D721Med (cell line): ENCODE measurements at regions not wholly inside any gene's neighbourhood (a gene's known extent, or its start where the extent isn't known, plus 50 kb on each side); places are given as distances from the start of the nearest gene placed in this dataset.

ENCODE experiments used
- DNase-seq: peaks from one replicate; pipeline ENCODE4 v3.0.0; 2011; ENCODE audit warnings: low spot score; ENCODE audit not compliant: insufficient read length
- FAIRE-seq: peaks from 2 replicates; lab custom pipeline; 2011; peaks lifted over from hg19 to GRCh38; lab: Jason Lieb, UNC
- CTCF ChIP-seq: IDR thresholded peaks from 2 replicates; pipeline ENCODE4 v1.5.1; 2012; ENCODE audit warnings: mild to moderate bottlenecking, control low read depth; ENCODE audit not compliant: insufficient read depth; ENCODE audit errors: missing control alignments

- TF ChIP-seq CTCF: no peak
- no peak for DNase-seq
- no peak for FAIRE-seq
Measured at GRCh38 chr4:180134091-180134866, 2108.9 kb upstream of the TENM3 start.

GRCh38 chr4:180141734-180142133 is 2101.5 kb upstream of the TENM3 start:
- FAIRE-seq: no peak
- no peak for TF ChIP-seq CTCF

GRCh38 chr4:180148737-180149136 is 2094.5 kb upstream of the TENM3 start:
- TF ChIP-seq CTCF: no peak
- FAIRE-seq: peak; percentile 56

More at GRCh38 chr4:180141734-180142133, 2101.5 kb upstream of the TENM3 start:
- DNase-seq: no peak

GRCh38 chr4:180150818-180151217 is 2092.4 kb upstream of the TENM3 start:
- DNase-seq (no peak), FAIRE-seq (peak; percentile 35)
- peak; percentile 43 for TF ChIP-seq CTCF

More at GRCh38 chr4:180148737-180149136, 2094.5 kb upstream of the TENM3 start:
- DNase-seq: no peak

GRCh38 chr4:180152831-180153230 is 2090.4 kb upstream of the TENM3 start:
- TF ChIP-seq CTCF: no peak
- DNase-seq (no peak), FAIRE-seq (peak; percentile 76)

DNA sequence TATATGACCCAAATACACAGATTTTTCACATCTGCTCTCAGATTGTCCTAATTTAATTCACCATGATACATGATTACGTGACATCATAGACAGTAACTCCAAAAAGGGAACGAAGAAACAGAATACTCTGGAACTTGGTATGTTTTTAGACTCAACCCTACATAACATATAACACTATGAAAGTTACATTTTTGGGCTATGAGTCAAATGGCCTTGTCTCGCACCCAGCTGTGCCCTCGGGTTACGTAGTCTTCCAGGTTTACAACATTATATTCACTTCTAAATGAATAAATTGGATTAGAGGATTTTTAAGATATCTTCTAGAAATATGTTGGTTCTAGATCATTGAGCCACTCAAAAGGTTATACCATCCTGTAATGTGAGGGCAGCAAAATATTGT is 2089.6 kb upstream of the TENM3 start:
- FAIRE-seq (no peak), DNase-seq (no peak)
- TF ChIP-seq CTCF: no peak

DNA sequence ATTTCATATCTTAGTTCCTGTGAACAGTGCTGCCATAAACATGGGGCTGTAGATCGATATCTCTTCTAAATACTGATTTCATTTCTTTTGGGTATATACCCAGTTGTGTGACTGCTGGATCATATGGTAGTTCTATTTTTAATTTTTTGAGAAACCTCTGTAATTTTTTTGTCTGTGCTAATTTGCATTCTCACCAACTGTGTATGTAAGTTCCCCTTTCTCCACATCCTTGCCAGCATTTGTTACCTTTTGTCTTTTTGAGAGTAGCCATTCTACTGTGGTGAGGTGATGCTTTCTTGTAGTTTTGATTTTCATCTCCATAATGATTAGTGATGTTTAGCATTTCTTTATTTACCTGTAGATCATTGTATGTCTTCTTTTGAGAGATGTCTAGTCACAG is 2086.5 kb upstream of the TENM3 start:
- DNase-seq (no peak), FAIRE-seq (peak; percentile 41)
- TF ChIP-seq CTCF: no peak
